SK-N-SH treated with all-trans-retinoic acid at 6 μM for 48 hours (cell line): ENCODE measurements at regions not wholly inside any gene's neighbourhood (a gene's known extent, or its start where the extent isn't known, plus 50 kb on each side); places are given as distances from the start of the nearest gene placed in this dataset.
A peak's percentile ranks its signal among the peaks of the same experiment; 100 is the strongest.

Source experiments
- ATAC-seq: fragments of 200-7000 bp; cut with Tn5 transposase; 3 replicates; pipeline ENCODE4 v1.9.1; 2020; ENCODE audit warnings: mild to moderate bottlenecking, moderate library complexity
- ARNTL ChIP-seq: fragments of 450-650 bp; formaldehyde crosslinking; IDR thresholded peaks from 2 replicates; pipeline ENCODE4 v1.5.0; 2020; ENCODE audit warnings: low read depth, mild to moderate bottlenecking, moderate library complexity, borderline replicate concordance
- BACH2 ChIP-seq: fragments of 250-450 bp; sonication (Bioruptor Pico); IDR thresholded peaks from 2 replicates; pipeline ENCODE4 v1.9.0; 2021; ENCODE audit warnings: mild to moderate bottlenecking, borderline replicate concordance
- CREB5 ChIP-seq: fragments of 250-450 bp; sonication (Bioruptor Pico); IDR thresholded peaks from 2 replicates; pipeline ENCODE4 v1.5.1; 2020; ENCODE audit warnings: low read depth, mild to moderate bottlenecking, moderate library complexity
- CSDC2 ChIP-seq: fragments of 250-450 bp; sonication (Bioruptor Pico); IDR thresholded peaks from 2 replicates; pipeline ENCODE4 v1.5.0; 2020; ENCODE audit warnings: mild to moderate bottlenecking, moderate library complexity
- CSRNP3 ChIP-seq: fragments of 250-450 bp; sonication (Bioruptor Pico); IDR thresholded peaks from 2 replicates; pipeline ENCODE4 v1.5.1; 2021; ENCODE audit warnings: mild to moderate bottlenecking, moderate library complexity
- ESRRG ChIP-seq: fragments of 250-450 bp; sonication (Bioruptor Pico); IDR thresholded peaks from 2 replicates; pipeline ENCODE4 v1.6.1; 2021; ENCODE audit warnings: mild to moderate bottlenecking
- GLIS3 ChIP-seq: fragments of 250-450 bp; sonication (Bioruptor Pico); IDR thresholded peaks from 2 replicates; pipeline ENCODE4 v1.5.0; 2020; ENCODE audit warnings: mild to moderate bottlenecking, moderate library complexity
- ISL1 ChIP-seq: fragments of 250-450 bp; sonication (Bioruptor Pico); IDR thresholded peaks from 2 replicates; pipeline ENCODE4 v2.1.2; 2022; ENCODE audit warnings: mild to moderate bottlenecking, moderate library complexity
- OSR1 ChIP-seq: fragments of 250-450 bp; sonication (Bioruptor Pico); IDR thresholded peaks from 2 replicates; pipeline ENCODE4 v1.8.0; 2022; ENCODE audit warnings: moderate library complexity, mild to moderate bottlenecking, inconsistent platforms
- PPARA ChIP-seq: fragments of 250-450 bp; sonication (Bioruptor Pico); IDR thresholded peaks from 2 replicates; pipeline ENCODE4 v1.5.0; 2020; ENCODE audit warnings: mild to moderate bottlenecking, borderline replicate concordance
- RARB ChIP-seq: fragments of 250-450 bp; sonication (Bioruptor Pico); IDR thresholded peaks from 2 replicates; pipeline ENCODE4 v1.8.0; 2021; ENCODE audit warnings: mild to moderate bottlenecking, moderate library complexity
- SNAI2 ChIP-seq: fragments of 250-450 bp; sonication (Bioruptor Pico); IDR thresholded peaks from 2 replicates; pipeline ENCODE4 v1.5.0; 2020; ENCODE audit warnings: mild to moderate bottlenecking, moderate library complexity
- TCF4 ChIP-seq: fragments of 250-450 bp; sonication (Bioruptor Pico); IDR thresholded peaks from 2 replicates; pipeline ENCODE4 v1.8.0; 2021; ENCODE audit warnings: mild to moderate bottlenecking, moderate library complexity, borderline replicate concordance
- ZC3H10 ChIP-seq: fragments of 250-450 bp; sonication (Bioruptor Pico); IDR thresholded peaks from 2 replicates; pipeline ENCODE4 v1.5.1; 2021; ENCODE audit warnings: mild to moderate bottlenecking, moderate library complexity
- ZFP3 ChIP-seq: fragments of 250-450 bp; sonication (Bioruptor Pico); IDR thresholded peaks from 2 replicates; pipeline ENCODE4 v1.5.0; 2020; ENCODE audit warnings: mild to moderate bottlenecking, moderate library complexity
- ZNF565 ChIP-seq: fragments of 450-650 bp; formaldehyde crosslinking; conservative IDR thresholded peaks from 2 replicates; pipeline ENCODE4 v1.5.0; 2020; ENCODE audit warnings: low read depth, mild to moderate bottlenecking, moderate library complexity
- ZNF8 ChIP-seq: fragments of 450-650 bp; formaldehyde crosslinking; IDR thresholded peaks from 2 replicates; pipeline ENCODE4 v1.5.0; 2020; ENCODE audit warnings: mild to moderate bottlenecking, moderate library complexity
- TF ChIP-seq, protein P1 (sequence below): fragments of 250-450 bp; sonication (Bioruptor Pico); IDR thresholded peaks from 2 replicates; pipeline ENCODE4 v1.8.0; 2020; ENCODE audit warnings: mild to moderate bottlenecking, moderate library complexity, borderline replicate concordance
- TF ChIP-seq, protein P2 (sequence below): fragments of 250-450 bp; sonication (Bioruptor Pico); IDR thresholded peaks from 2 replicates; pipeline ENCODE4 v1.5.0; 2020; ENCODE audit warnings: mild to moderate bottlenecking, moderate library complexity

DNA sequence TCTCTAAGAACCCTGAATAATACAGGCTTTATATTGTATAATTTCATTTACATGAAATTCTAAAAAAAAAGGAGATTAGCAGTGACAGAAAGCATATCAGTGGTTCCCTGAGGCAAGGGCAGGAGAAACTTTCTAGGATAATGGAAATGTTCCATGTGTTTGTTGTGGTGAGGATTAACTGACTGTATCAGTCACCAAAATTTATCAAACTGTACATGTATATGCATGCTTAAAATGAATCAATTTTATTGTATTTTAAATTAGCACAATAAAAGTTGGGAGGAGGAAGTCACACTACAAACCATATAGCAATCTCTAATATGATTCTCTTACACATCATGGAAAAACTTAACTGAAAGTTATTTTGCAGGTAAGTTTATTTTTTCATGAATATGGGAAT is 396.8 kb downstream of the EFNB2 start:
- TF ChIP-seq RARB (CRISPR knock-in tag) = no peak
- no peak for TF ChIP-seq ZNF8
- no peak for TF ChIP-seq ZC3H10 (CRISPR knock-in tag)
- TF ChIP-seq OSR1 = no peak
- no peak for TF ChIP-seq ESRRG
- TF ChIP-seq, protein P1, sequence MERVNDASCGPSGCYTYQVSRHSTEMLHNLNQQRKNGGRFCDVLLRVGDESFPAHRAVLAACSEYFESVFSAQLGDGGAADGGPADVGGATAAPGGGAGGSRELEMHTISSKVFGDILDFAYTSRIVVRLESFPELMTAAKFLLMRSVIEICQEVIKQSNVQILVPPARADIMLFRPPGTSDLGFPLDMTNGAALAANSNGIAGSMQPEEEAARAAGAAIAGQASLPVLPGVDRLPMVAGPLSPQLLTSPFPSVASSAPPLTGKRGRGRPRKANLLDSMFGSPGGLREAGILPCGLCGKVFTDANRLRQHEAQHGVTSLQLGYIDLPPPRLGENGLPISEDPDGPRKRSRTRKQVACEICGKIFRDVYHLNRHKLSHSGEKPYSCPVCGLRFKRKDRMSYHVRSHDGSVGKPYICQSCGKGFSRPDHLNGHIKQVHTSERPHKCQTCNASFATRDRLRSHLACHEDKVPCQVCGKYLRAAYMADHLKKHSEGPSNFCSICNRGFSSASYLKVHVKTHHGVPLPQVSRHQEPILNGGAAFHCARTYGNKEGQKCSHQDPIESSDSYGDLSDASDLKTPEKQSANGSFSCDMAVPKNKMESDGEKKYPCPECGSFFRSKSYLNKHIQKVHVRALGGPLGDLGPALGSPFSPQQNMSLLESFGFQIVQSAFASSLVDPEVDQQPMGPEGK (CRISPR knock-in tag) = no peak
- TF ChIP-seq ZNF565 = no peak
- TF ChIP-seq, protein P2, sequence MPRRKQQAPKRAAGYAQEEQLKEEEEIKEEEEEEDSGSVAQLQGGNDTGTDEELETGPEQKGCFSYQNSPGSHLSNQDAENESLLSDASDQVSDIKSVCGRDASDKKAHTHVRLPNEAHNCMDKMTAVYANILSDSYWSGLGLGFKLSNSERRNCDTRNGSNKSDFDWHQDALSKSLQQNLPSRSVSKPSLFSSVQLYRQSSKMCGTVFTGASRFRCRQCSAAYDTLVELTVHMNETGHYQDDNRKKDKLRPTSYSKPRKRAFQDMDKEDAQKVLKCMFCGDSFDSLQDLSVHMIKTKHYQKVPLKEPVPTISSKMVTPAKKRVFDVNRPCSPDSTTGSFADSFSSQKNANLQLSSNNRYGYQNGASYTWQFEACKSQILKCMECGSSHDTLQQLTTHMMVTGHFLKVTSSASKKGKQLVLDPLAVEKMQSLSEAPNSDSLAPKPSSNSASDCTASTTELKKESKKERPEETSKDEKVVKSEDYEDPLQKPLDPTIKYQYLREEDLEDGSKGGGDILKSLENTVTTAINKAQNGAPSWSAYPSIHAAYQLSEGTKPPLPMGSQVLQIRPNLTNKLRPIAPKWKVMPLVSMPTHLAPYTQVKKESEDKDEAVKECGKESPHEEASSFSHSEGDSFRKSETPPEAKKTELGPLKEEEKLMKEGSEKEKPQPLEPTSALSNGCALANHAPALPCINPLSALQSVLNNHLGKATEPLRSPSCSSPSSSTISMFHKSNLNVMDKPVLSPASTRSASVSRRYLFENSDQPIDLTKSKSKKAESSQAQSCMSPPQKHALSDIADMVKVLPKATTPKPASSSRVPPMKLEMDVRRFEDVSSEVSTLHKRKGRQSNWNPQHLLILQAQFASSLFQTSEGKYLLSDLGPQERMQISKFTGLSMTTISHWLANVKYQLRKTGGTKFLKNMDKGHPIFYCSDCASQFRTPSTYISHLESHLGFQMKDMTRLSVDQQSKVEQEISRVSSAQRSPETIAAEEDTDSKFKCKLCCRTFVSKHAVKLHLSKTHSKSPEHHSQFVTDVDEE (CRISPR knock-in tag) = no peak
- no peak for TF ChIP-seq CSRNP3
- TF ChIP-seq SNAI2 (CRISPR knock-in tag) = no peak
- no peak for TF ChIP-seq CSDC2
- TF ChIP-seq ZFP3 (CRISPR knock-in tag) = no peak
- no peak for TF ChIP-seq TCF4 (CRISPR knock-in tag)

DNA sequence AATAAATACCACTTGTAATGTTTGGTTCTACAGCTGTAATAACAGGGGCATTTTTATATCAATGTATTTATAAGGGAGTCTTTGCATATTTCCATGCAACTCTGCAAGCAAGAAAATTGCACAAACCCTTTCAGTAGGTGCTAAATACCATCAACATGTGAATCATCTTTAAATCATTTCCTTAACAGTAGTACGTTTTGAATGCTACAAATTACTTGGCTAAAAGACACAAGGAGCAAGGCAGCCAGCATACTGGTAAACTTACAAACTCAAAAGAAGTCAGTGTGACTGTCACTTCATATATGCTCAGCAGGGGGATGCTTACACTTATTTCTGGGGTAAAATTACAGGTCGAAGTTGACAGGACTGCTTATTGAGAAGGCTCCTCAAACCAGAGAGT is 402.4 kb downstream of the EFNB2 start:
- TF ChIP-seq ZNF8 = no peak
- no peak for TF ChIP-seq ISL1 (CRISPR knock-in tag)
- no peak for TF ChIP-seq ZC3H10 (CRISPR knock-in tag)
- no peak for TF ChIP-seq CSDC2
- no peak for TF ChIP-seq PPARA (CRISPR knock-in tag)
- no peak for TF ChIP-seq SNAI2 (CRISPR knock-in tag)
- no peak for TF ChIP-seq ZNF565
- ATAC-seq = peak; percentile 26; the same call in 1 of the 3 replicates

More for the DNA sequence above, 396.8 kb downstream of the EFNB2 start:
- ATAC-seq = no peak

GRCh38 chr13:106132216-106132615 is 403.2 kb downstream of the EFNB2 start:
- no peak for ATAC-seq
- no peak for TF ChIP-seq BACH2 (CRISPR knock-in tag)
- no peak for TF ChIP-seq ARNTL (CRISPR knock-in tag)
- TF ChIP-seq SNAI2 (CRISPR knock-in tag) = no peak
- no peak for TF ChIP-seq ZNF8
- TF ChIP-seq GLIS3 = no peak
- TF ChIP-seq CSRNP3 = no peak
- TF ChIP-seq, protein P1 (CRISPR knock-in tag) = no peak
- no peak for TF ChIP-seq CREB5 (CRISPR knock-in tag)
